Activated T-helper 2 cell treated with anti-CD3 and anti-CD28 coated beads, Interferon-gamma antibody, Interleukin-2, Interleukin-4, amounts not matched to agents 10 μg/mL and 5 μg/mL and 100 μg/mL, durations not matched to agents 14 hours and 24 hours and 36 hours (primary cell): ENCODE measurements at regions not wholly inside any gene's neighbourhood (a gene's known extent, or its start where the extent isn't known, plus 50 kb on each side); places are given as distances from the start of the nearest gene placed in this dataset.

Experiments
- DNase-seq: peaks from one replicate; pipeline ENCODE4 v3.0.0; 2021; ENCODE audit warnings: low spot score
- H3K27ac Mint-ChIP-seq: one replicate; pipeline ENCODE4 v1.8.0; 2021; ENCODE audit warnings: mixed read lengths
- H3K27me3 Mint-ChIP-seq: one replicate; pipeline ENCODE4 v1.8.0; 2021; ENCODE audit warnings: low read depth, mixed read lengths
- H3K36me3 Mint-ChIP-seq: one replicate; pipeline ENCODE4 v1.8.0; 2021; ENCODE audit warnings: low read depth, mixed read lengths
- H3K4me1 Mint-ChIP-seq: one replicate; pipeline ENCODE4 v1.8.0; 2021; ENCODE audit warnings: low read depth, mixed read lengths
- H3K4me3 Mint-ChIP-seq: one replicate; pipeline ENCODE4 v1.8.0; 2021; ENCODE audit warnings: low read depth, mild to moderate bottlenecking, moderate library complexity, mixed read lengths
- H3K9me3 Mint-ChIP-seq: one replicate; pipeline ENCODE4 v1.8.0; 2021; ENCODE audit warnings: mixed read lengths
- intact Hi-C: fragments of 100-400 bp; cut with micrococcal nuclease; formaldehyde crosslinking; loops from one replicate; pipeline ENCODE4 v1.15.1; 2023

DNA sequence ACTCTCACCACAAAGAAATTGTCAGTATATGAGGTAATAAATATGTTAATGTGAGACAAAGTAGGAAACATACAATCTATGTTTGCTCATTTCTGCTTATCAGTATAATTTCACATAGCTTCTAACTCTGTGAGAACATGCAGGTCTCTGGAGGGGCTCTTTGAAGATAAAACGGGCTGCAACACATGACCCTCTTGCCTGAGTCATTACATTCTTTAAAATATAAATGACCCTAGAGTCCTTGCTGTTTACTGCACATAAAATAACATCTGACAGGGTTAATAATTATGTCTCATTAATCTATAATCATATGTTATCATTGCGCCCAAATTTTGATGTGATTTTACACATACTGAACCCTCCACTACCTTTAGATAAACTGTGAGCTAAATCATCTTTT, 681.5 kb downstream of the ARAP2 start:
- intact Hi-C loops, result no loop called here
- DNase-seq, result no peak
- Mint-ChIP-seq H3K4me3 (no peak overlapping the region), H3K4me1 (no peaks in the 10 kb centered on the region), H3K9me3 (peaks cover 8% of the 10 kb centered on the region), H3K27me3 (no peaks in the 10 kb centered on the region), H3K27ac (no peak overlapping the region), H3K36me3 (no peaks in the 10 kb centered on the region)

DNA sequence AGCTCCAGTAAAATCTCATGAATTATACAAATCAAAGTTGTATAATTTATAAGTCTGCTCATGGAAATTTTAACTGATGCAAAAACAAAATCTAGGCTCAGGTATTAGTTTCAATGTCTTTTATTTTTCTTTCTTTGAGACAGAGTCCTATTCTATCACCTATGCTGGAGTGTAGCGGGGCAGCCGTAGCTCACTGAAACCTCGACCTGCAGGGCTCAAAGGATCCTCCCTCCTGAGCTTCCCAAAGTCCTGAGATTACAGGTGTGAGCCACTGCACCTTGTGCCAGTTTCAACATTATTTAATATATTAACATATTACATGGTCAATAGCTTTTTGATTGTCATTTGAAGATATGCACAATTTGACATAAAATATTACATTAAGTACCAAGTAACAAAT, 678.7 kb downstream of the ARAP2 start:
- Mint-ChIP-seq H3K4me3 (no peak overlapping the region), H3K27me3 (no peaks in the 10 kb centered on the region), H3K27ac (no peak overlapping the region), H3K4me1 (no peaks in the 10 kb centered on the region), H3K36me3 (no peaks in the 10 kb centered on the region), H3K9me3 (no peaks in the 10 kb centered on the region)
- intact Hi-C loops, result no loop called here
- DNase-seq, result no peak

- Mint-ChIP-seq H3K4me3 (no peak overlapping the region), H3K27me3 (no peaks in the 10 kb centered on the region), H3K36me3 (no peaks in the 10 kb centered on the region), H3K27ac (no peak overlapping the region), H3K4me1 (no peaks in the 10 kb centered on the region), H3K9me3 (peaks cover 4% of the 10 kb centered on the region)
- intact Hi-C loops, result no loop called here
- DNase-seq, result no peak
Observed at GRCh38 chr4:35591035-35591434, 653.3 kb downstream of the ARAP2 start.

GRCh38 chr4:35604252-35604651, 640.1 kb downstream of the ARAP2 start:
- Mint-ChIP-seq H3K36me3 (no peaks in the 10 kb centered on the region), H3K27me3 (no peaks in the 10 kb centered on the region), H3K4me3 (no peak overlapping the region), H3K9me3 (peaks cover 5% of the 10 kb centered on the region), H3K27ac (no peak overlapping the region), H3K4me1 (no peaks in the 10 kb centered on the region)
- intact Hi-C loops, result no loop called here
- DNase-seq, result no peak

GRCh38 chr4:35604724-35605123, 639.6 kb downstream of the ARAP2 start:
- intact Hi-C loops, result no loop called here
- H3K27me3 Mint-ChIP-seq, result no peaks in the 10 kb centered on the region

DNA sequence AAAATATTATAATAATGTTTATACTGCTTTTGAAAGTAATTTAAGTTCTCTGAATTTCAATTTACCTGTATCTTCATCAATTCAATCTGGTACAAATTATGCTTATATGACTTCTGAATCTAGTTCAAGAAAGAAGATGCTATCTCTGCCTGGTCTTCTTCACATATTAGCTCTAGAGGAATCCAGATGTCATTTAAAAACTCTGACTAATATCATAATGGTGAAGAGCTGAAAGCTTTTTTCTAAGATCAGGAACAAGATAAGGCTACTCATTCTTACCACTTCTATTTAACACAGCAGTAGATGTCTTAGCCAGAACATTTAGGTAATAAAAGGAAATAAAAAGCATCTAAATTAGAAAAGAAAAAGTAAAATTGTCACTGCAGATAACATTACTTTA, 636.1 kb downstream of the ARAP2 start:
- H3K27me3 Mint-ChIP-seq, result no peaks in the 10 kb centered on the region
- H3K36me3 Mint-ChIP-seq, result no peaks in the 10 kb centered on the region
- H3K27ac Mint-ChIP-seq, result no peak overlapping the region
- intact Hi-C loops, result no loop called here
- H3K9me3 Mint-ChIP-seq, result no peaks in the 10 kb centered on the region
- no peak for DNase-seq
- no peaks in the 10 kb centered on the region for H3K4me1 Mint-ChIP-seq
- H3K4me3 Mint-ChIP-seq, result no peak overlapping the region

More at GRCh38 chr4:35604724-35605123, 639.6 kb downstream of the ARAP2 start:
- Mint-ChIP-seq H3K4me3 (no peak overlapping the region), H3K9me3 (peaks cover 5% of the 10 kb centered on the region), H3K27ac (no peak overlapping the region), H3K36me3 (no peaks in the 10 kb centered on the region), H3K4me1 (no peaks in the 10 kb centered on the region)
- no peak for DNase-seq

DNA sequence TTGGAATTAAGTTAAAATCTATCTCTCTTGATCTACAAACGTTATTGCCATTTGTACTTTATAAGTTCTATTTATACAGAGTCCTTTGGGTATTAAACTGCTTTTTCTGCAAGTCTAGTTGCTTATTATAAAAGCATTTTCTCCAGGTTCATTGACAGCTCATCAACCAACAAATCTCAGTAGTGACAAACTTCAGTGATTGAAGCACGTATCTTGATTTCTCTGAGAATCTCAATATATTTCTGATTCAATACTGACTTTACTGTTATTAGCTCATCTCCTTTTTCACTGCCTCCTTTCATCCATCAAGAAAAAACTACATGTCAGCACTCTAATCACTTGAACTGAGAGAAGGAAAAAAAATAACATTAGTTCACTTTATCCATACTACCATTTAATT, 630.2 kb downstream of the ARAP2 start:
- Mint-ChIP-seq H3K27ac (no peak overlapping the region), H3K4me1 (no peaks in the 10 kb centered on the region), H3K27me3 (no peaks in the 10 kb centered on the region), H3K9me3 (no peaks in the 10 kb centered on the region), H3K36me3 (no peaks in the 10 kb centered on the region), H3K4me3 (no peak overlapping the region)
- DNase-seq, result no peak
- intact Hi-C loops, result no loop called here

DNA sequence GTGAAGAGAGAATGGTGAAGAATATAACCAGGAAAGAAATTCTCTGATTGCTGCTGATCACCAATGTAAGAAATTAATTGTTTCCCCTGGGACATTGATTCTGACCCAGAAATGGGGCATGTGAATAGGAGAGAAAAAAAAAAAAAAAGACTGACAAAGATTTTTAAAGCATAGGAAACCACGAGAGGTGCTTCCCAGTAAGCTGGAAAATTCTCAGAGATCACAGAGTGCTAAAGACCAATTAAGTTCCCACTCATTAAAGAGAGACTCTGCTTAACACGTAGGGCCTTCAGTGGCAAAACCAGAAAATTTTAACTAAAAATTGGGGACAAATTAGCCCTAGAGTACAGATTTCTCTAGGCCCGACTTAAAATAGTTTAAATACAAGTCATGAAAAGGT, 604.4 kb downstream of the ARAP2 start:
- Mint-ChIP-seq H3K4me1 (no peaks in the 10 kb centered on the region), H3K27me3 (no peaks in the 10 kb centered on the region), H3K36me3 (no peaks in the 10 kb centered on the region), H3K4me3 (no peak overlapping the region), H3K27ac (no peak overlapping the region), H3K9me3 (peaks cover 8% of the 10 kb centered on the region)
- intact Hi-C loops, result no loop called here
- DNase-seq, result no peak

GRCh38 chr4:35643661-35644060, 600.7 kb downstream of the ARAP2 start:
- intact Hi-C loops, result no loop called here
- no peak overlapping the region for H3K27ac Mint-ChIP-seq
- H3K4me3 Mint-ChIP-seq, result no peak overlapping the region
- H3K27me3 Mint-ChIP-seq, result no peaks in the 10 kb centered on the region
- no peaks in the 10 kb centered on the region for H3K36me3 Mint-ChIP-seq
- H3K9me3 Mint-ChIP-seq, result no peaks in the 10 kb centered on the region
- H3K4me1 Mint-ChIP-seq, result no peaks in the 10 kb centered on the region
- no peak for DNase-seq

GRCh38 chr4:35644591-35644990, 599.7 kb downstream of the ARAP2 start:
- no peaks in the 10 kb centered on the region for H3K36me3 Mint-ChIP-seq

GRCh38 chr4:35649011-35649410, 595.3 kb downstream of the ARAP2 start:
- Mint-ChIP-seq H3K27ac (no peak overlapping the region), H3K4me1 (no peaks in the 10 kb centered on the region), H3K27me3 (no peaks in the 10 kb centered on the region), H3K36me3 (no peaks in the 10 kb centered on the region), H3K4me3 (no peak overlapping the region), H3K9me3 (no peaks in the 10 kb centered on the region)
- intact Hi-C loops, result no loop called here
- DNase-seq, result no peak

More at GRCh38 chr4:35644591-35644990, 599.7 kb downstream of the ARAP2 start:
- Mint-ChIP-seq H3K4me1 (no peaks in the 10 kb centered on the region), H3K27ac (no peak overlapping the region), H3K27me3 (no peaks in the 10 kb centered on the region), H3K9me3 (no peaks in the 10 kb centered on the region), H3K4me3 (no peak overlapping the region)
- DNase-seq, result no peak
- intact Hi-C loops, result no loop called here

GRCh38 chr4:35649778-35650177, 594.5 kb downstream of the ARAP2 start:
- Mint-ChIP-seq H3K36me3 (no peaks in the 10 kb centered on the region), H3K27me3 (no peaks in the 10 kb centered on the region), H3K4me3 (no peak overlapping the region), H3K27ac (no peak overlapping the region), H3K9me3 (no peaks in the 10 kb centered on the region), H3K4me1 (no peaks in the 10 kb centered on the region)
- DNase-seq, result no peak
- intact Hi-C loops, result no loop called here

GRCh38 chr4:35652197-35652596, 592.1 kb downstream of the ARAP2 start:
- no peaks in the 10 kb centered on the region for H3K27me3 Mint-ChIP-seq
- intact Hi-C loops, result no loop called here
- no peak overlapping the region for H3K4me3 Mint-ChIP-seq
- DNase-seq, result no peak
- H3K4me1 Mint-ChIP-seq, result no peaks in the 10 kb centered on the region
- H3K9me3 Mint-ChIP-seq, result no peaks in the 10 kb centered on the region
- H3K36me3 Mint-ChIP-seq, result no peaks in the 10 kb centered on the region
- no peak overlapping the region for H3K27ac Mint-ChIP-seq

GRCh38 chr4:35653451-35653850, 590.9 kb downstream of the ARAP2 start:
- DNase-seq, result no peak
- intact Hi-C loops, result no loop called here

More at GRCh38 chr4:35653451-35653850, 590.9 kb downstream of the ARAP2 start:
- H3K36me3 Mint-ChIP-seq, result no peaks in the 10 kb centered on the region
- H3K4me3 Mint-ChIP-seq, result no peak overlapping the region
- H3K27ac Mint-ChIP-seq, result no peak overlapping the region
- H3K27me3 Mint-ChIP-seq, result no peaks in the 10 kb centered on the region
- H3K9me3 Mint-ChIP-seq, result no peaks in the 10 kb centered on the region
- no peaks in the 10 kb centered on the region for H3K4me1 Mint-ChIP-seq
